ENCODE measurements at regions not wholly inside any gene's neighbourhood (a gene's known extent, or its start where the extent isn't known, plus 50 kb on each side); places are given as distances from the start of the nearest gene placed in this dataset.

- intact Hi-C loops (cut with DNase I), result no loop called here
- no peak overlapping the region for H3K27ac ChIP-seq
- H3K4me1 ChIP-seq, result no peaks in the 10 kb centered on the region
- H3K36me3 ChIP-seq, result no peaks in the 10 kb centered on the region
- H3K4me3 ChIP-seq, result no peak overlapping the region
- no peak for DNase-seq (ENCODE audit: low spot score in 2 of 2)
- H3K27me3 ChIP-seq, result no peaks in the 10 kb centered on the region
- H3K9me3 ChIP-seq, result no peaks in the 10 kb centered on the region
- TF ChIP-seq, protein P1, sequence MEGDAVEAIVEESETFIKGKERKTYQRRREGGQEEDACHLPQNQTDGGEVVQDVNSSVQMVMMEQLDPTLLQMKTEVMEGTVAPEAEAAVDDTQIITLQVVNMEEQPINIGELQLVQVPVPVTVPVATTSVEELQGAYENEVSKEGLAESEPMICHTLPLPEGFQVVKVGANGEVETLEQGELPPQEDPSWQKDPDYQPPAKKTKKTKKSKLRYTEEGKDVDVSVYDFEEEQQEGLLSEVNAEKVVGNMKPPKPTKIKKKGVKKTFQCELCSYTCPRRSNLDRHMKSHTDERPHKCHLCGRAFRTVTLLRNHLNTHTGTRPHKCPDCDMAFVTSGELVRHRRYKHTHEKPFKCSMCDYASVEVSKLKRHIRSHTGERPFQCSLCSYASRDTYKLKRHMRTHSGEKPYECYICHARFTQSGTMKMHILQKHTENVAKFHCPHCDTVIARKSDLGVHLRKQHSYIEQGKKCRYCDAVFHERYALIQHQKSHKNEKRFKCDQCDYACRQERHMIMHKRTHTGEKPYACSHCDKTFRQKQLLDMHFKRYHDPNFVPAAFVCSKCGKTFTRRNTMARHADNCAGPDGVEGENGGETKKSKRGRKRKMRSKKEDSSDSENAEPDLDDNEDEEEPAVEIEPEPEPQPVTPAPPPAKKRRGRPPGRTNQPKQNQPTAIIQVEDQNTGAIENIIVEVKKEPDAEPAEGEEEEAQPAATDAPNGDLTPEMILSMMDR (IDR thresholded peaks at IDR 0.05), result no peak
Measured at GRCh38 chr2:234583331-234583730, 86.5 kb upstream of the ARL4C start.

GRCh38 chr2:234580686-234581085 is 83.8 kb upstream of the ARL4C start:
- TF ChIP-seq, protein P1 (IDR thresholded peaks at IDR 0.05), result no peak
- Histone ChIP-seq H3K9me3 (no peaks in the 10 kb centered on the region), H3K36me3 (no peaks in the 10 kb centered on the region), H3K27ac (no peak overlapping the region), H3K27me3 (no peaks in the 10 kb centered on the region), H3K4me3 (no peak overlapping the region), H3K4me1 (no peaks in the 10 kb centered on the region)
- DNase-seq (ENCODE audit: low spot score in 2 of 2), result no peak
- intact Hi-C loops (cut with DNase I), result no loop called here

GRCh38 chr2:234579231-234579962 is 82.5 kb upstream of the ARL4C start:
- Histone ChIP-seq H3K27ac (no peak overlapping the region), H3K36me3 (no peaks in the 10 kb centered on the region), H3K4me3 (no peak overlapping the region), H3K27me3 (no peaks in the 10 kb centered on the region), H3K4me1 (no peaks in the 10 kb centered on the region), H3K9me3 (no peaks in the 10 kb centered on the region)
- DNase-seq (ENCODE audit: low spot score in 2 of 2), result no peak
- TF ChIP-seq, protein P1 (IDR thresholded peaks at IDR 0.05), result no peak
- intact Hi-C loops (cut with DNase I), result no loop called here

GRCh38 chr2:234578389-234578788 is 81.5 kb upstream of the ARL4C start:
- Histone ChIP-seq H3K9me3 (no peaks in the 10 kb centered on the region), H3K27me3 (no peaks in the 10 kb centered on the region), H3K4me3 (no peak overlapping the region), H3K36me3 (no peaks in the 10 kb centered on the region), H3K4me1 (no peaks in the 10 kb centered on the region), H3K27ac (no peak overlapping the region)
- no peak for DNase-seq (ENCODE audit: low spot score in 2 of 2)
- intact Hi-C loops (cut with DNase I), result no loop called here
- TF ChIP-seq, protein P1 (IDR thresholded peaks at IDR 0.05), result no peak

GRCh38 chr2:234577191-234577590 is 80.3 kb upstream of the ARL4C start:
- no peaks in the 10 kb centered on the region for H3K4me1 ChIP-seq
- H3K27ac ChIP-seq, result no peak overlapping the region
- DNase-seq (ENCODE audit: low spot score in 2 of 2), result no peak
- no peak overlapping the region for H3K4me3 ChIP-seq
- intact Hi-C loops (cut with DNase I), result no loop called here
- no peaks in the 10 kb centered on the region for H3K36me3 ChIP-seq
- H3K27me3 ChIP-seq, result no peaks in the 10 kb centered on the region
- TF ChIP-seq, protein P1 (IDR thresholded peaks at IDR 0.05), result no peak
- no peaks in the 10 kb centered on the region for H3K9me3 ChIP-seq
